ENCODE measurements at regions not wholly inside any gene's neighbourhood (a gene's known extent, or its start where the extent isn't known, plus 50 kb on each side); places are given as distances from the start of the nearest gene placed in this dataset.

GRCh38 chr9:106712279-106712678, 150.7 kb upstream of the ZNF462 start:
- TF ChIP-seq JUN (IDR thresholded peaks at IDR 0.05; ENCODE audit: borderline replicate concordance, insufficient read depth, insufficient read length, low read depth) (no peak), POLR2A (IDR thresholded peaks at IDR 0.05; ENCODE audit: low read depth, low read length) (no peak), EZH2 (IDR thresholded peaks at IDR 0.05; ENCODE audit: borderline replicate concordance, low read depth, low read length, severe bottlenecking) (no peak), FOS (IDR thresholded peaks at IDR 0.05; ENCODE audit: borderline replicate concordance, insufficient read depth, low read length) (no peak)
- TF ChIP-seq, protein P1, sequence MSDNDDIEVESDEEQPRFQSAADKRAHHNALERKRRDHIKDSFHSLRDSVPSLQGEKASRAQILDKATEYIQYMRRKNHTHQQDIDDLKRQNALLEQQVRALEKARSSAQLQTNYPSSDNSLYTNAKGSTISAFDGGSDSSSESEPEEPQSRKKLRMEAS (IDR thresholded peaks at IDR 0.05; ENCODE audit: insufficient read depth, insufficient read length), result no peak
- H3K9me1 ChIP-seq (replicated peaks; ENCODE audit: control insufficient read depth, extremely low read depth, insufficient read depth, low read length), result no peaks in the 10 kb centered on the region
- no peak overlapping the region for H3K4me3 ChIP-seq (replicated peaks in 1 of 3; ENCODE audit: insufficient read depth in 1 of 3, low read depth in 1 of 3, low read length in 3 of 3)
- no peak overlapping the region for H3K9ac ChIP-seq (replicated peaks; ENCODE audit: extremely low read depth, insufficient read depth, low read length)
- H3K79me2 ChIP-seq (ENCODE audit: control insufficient read depth, insufficient read depth, low read length), result no peaks in the 10 kb centered on the region
- H3K4me2 ChIP-seq (ENCODE audit: insufficient read depth, low read length), result no peak overlapping the region
- BruUV-seq (replicated peaks), result no TSS peak
- H4K20me1 ChIP-seq (replicated peaks; ENCODE audit: control insufficient read depth, extremely low read depth, insufficient read depth, low read length), result no peaks in the 10 kb centered on the region
- no peaks in the 10 kb centered on the region for H3K36me3 ChIP-seq (ENCODE audit: control insufficient read depth in 2 of 2, extremely low read depth in 1 of 2, insufficient read depth in 2 of 2, low read length in 2 of 2)
- DNase-seq (ENCODE audit: low read depth, low spot score) (no peak), FAIRE-seq (no peak)
- ChIA-PET CTCF (no interaction called here), POLR2A (no interaction called here)
- intact Hi-C loops (cut with micrococcal nuclease), result no loop called here
- dilution Hi-C loops (cut with MboI; ENCODE audit: extremely low pct_ligation_motif_present, low sequenced_read_pairs), result no loop called here
- no peaks in the 10 kb centered on the region for H3K9me3 ChIP-seq (replicated peaks; ENCODE audit: control insufficient read depth, insufficient read depth, low read length)
- no peak overlapping the region for H3K27ac ChIP-seq (ENCODE audit: insufficient read depth, low read depth, low read length)
- H3K27me3 ChIP-seq (ENCODE audit: control insufficient read depth in 2 of 2, insufficient read depth in 2 of 2, low read length in 2 of 2), result no peaks in the 10 kb centered on the region
- H2AFZ ChIP-seq (ENCODE audit: low read depth, low read length), result no peak overlapping the region
- H3K4me1 ChIP-seq (ENCODE audit: control insufficient read depth, extremely low read depth, insufficient read depth, low read length), result no peaks in the 10 kb centered on the region

DNA sequence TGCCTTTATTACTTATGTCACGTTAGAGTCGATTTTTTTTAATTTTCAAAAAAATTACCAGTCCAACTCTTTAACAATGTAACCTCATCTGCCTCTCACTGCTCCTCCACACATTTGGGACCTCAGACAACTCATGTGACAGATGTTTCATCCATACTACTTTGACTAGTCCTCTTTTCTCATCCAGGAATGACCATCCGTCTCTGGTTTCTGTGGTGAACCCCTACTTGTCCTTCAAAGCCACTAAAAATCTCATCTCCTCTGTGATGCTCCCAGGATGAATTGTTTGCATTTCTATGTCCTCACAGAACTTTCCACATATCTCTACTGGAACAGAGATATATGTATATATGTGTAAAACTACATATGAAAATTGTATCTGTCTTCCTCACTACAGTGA, 149.8 kb upstream of the ZNF462 start:
- Histone ChIP-seq H3K27ac (ENCODE audit: insufficient read depth, low read depth, low read length) (no peak overlapping the region), H2AFZ (ENCODE audit: low read depth, low read length) (no peak overlapping the region), H3K9ac (replicated peaks; ENCODE audit: extremely low read depth, insufficient read depth, low read length) (no peak overlapping the region), H3K9me1 (replicated peaks; ENCODE audit: control insufficient read depth, extremely low read depth, insufficient read depth, low read length) (no peaks in the 10 kb centered on the region), H3K4me1 (ENCODE audit: control insufficient read depth, extremely low read depth, insufficient read depth, low read length) (no peaks in the 10 kb centered on the region), H3K79me2 (ENCODE audit: control insufficient read depth, insufficient read depth, low read length) (no peaks in the 10 kb centered on the region), H3K36me3 (ENCODE audit: control insufficient read depth in 2 of 2, extremely low read depth in 1 of 2, insufficient read depth in 2 of 2, low read length in 2 of 2) (no peaks in the 10 kb centered on the region), H3K9me3 (replicated peaks; ENCODE audit: control insufficient read depth, insufficient read depth, low read length) (no peaks in the 10 kb centered on the region), H3K27me3 (ENCODE audit: control insufficient read depth in 2 of 2, insufficient read depth in 2 of 2, low read length in 2 of 2) (no peaks in the 10 kb centered on the region), H3K4me3 (replicated peaks in 1 of 3; ENCODE audit: insufficient read depth in 1 of 3, low read depth in 1 of 3, low read length in 3 of 3) (no peak overlapping the region), H3K4me2 (ENCODE audit: insufficient read depth, low read length) (no peak overlapping the region), H4K20me1 (replicated peaks; ENCODE audit: control insufficient read depth, extremely low read depth, insufficient read depth, low read length) (no peaks in the 10 kb centered on the region)
- FAIRE-seq (no peak), DNase-seq (ENCODE audit: low read depth, low spot score) (no peak)
- CTCF ChIA-PET, result no interaction called here
- TF ChIP-seq MYC (IDR thresholded peaks at IDR 0.05; ENCODE audit: low read depth, low read length), result no peak
- TF ChIP-seq GATA2 (IDR thresholded peaks at IDR 0.05; ENCODE audit: insufficient read depth, insufficient read length, low read depth, low read length), result no peak
- TF ChIP-seq JUN (IDR thresholded peaks at IDR 0.05; ENCODE audit: borderline replicate concordance, insufficient read depth, insufficient read length, low read depth), result no peak
- no peak for TF ChIP-seq POLR2AphosphoS5 (IDR thresholded peaks at IDR 0.05; ENCODE audit: insufficient read depth, low read depth, low read length)
- TF ChIP-seq, protein P1 (IDR thresholded peaks at IDR 0.05; ENCODE audit: insufficient read depth, insufficient read length), result no peak
- no peak for TF ChIP-seq POLR2A (IDR thresholded peaks at IDR 0.05; ENCODE audit: low read depth, low read length)
- TF ChIP-seq FOS (IDR thresholded peaks at IDR 0.05; ENCODE audit: borderline replicate concordance, insufficient read depth, low read length), result no peak
- TF ChIP-seq, protein P2, sequence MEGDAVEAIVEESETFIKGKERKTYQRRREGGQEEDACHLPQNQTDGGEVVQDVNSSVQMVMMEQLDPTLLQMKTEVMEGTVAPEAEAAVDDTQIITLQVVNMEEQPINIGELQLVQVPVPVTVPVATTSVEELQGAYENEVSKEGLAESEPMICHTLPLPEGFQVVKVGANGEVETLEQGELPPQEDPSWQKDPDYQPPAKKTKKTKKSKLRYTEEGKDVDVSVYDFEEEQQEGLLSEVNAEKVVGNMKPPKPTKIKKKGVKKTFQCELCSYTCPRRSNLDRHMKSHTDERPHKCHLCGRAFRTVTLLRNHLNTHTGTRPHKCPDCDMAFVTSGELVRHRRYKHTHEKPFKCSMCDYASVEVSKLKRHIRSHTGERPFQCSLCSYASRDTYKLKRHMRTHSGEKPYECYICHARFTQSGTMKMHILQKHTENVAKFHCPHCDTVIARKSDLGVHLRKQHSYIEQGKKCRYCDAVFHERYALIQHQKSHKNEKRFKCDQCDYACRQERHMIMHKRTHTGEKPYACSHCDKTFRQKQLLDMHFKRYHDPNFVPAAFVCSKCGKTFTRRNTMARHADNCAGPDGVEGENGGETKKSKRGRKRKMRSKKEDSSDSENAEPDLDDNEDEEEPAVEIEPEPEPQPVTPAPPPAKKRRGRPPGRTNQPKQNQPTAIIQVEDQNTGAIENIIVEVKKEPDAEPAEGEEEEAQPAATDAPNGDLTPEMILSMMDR (IDR thresholded peaks at IDR 0.05; ENCODE audit: extremely low read depth in 1 of 2, insufficient read depth in 1 of 2, low read depth in 1 of 2, low read length in 2 of 2), result no peak
- no peak for TF ChIP-seq EZH2 (IDR thresholded peaks at IDR 0.05; ENCODE audit: borderline replicate concordance, low read depth, low read length, severe bottlenecking)
- no TSS peak for BruUV-seq (replicated peaks)
- intact Hi-C loops (cut with micrococcal nuclease), result no loop called here
- dilution Hi-C loops (cut with MboI; ENCODE audit: extremely low pct_ligation_motif_present, low sequenced_read_pairs), result no loop called here
- POLR2A ChIA-PET, result no interaction called here
